GM18861 (cell line): ENCODE measurements at regions not wholly inside any gene's neighbourhood (a gene's known extent, or its start where the extent isn't known, plus 50 kb on each side); places are given as distances from the start of the nearest gene placed in this dataset.

Experiments used
- ATAC-seq: cut with Tn5 transposase; IDR thresholded peaks from one replicate; pipeline ENCODE4 v1.9.1; 2021; ENCODE audit not compliant: unreplicated experiment

- ATAC-seq, result no peak
These were observed 1327.7 kb downstream of the EFNB2 start for GRCh38 chr13:105207572-105208293.

GRCh38 chr13:105202354-105202753 is 1333.1 kb downstream of the EFNB2 start:
- ATAC-seq, result no peak

GRCh38 chr13:105201351-105201750 is 1334.1 kb downstream of the EFNB2 start:
- ATAC-seq, result no peak

GRCh38 chr13:105200181-105200580 is 1335.3 kb downstream of the EFNB2 start:
- no peak for ATAC-seq

DNA sequence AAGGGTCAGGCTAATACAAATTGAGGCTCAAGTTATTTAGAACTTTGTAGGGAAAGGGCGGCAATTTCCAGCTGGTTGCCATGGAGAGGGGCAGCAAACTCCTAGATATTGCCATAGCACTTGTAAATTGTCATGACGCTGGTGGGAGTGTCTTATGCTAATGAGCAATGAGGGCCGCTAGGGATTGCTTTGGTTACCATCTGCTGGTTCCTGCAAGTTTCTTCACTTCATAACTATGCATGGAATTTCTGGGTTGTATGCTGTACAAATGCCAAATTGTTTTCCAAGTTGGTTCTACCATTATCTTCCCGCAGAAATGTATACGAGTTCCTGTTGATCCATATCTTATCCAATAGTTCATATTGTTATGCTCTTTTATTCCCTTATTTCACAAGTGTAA is 1339.4 kb downstream of the EFNB2 start:
- no peak for ATAC-seq

- ATAC-seq, result no peak
These were observed 1342.4 kb downstream of the EFNB2 start for GRCh38 chr13:105193026-105193425.

DNA sequence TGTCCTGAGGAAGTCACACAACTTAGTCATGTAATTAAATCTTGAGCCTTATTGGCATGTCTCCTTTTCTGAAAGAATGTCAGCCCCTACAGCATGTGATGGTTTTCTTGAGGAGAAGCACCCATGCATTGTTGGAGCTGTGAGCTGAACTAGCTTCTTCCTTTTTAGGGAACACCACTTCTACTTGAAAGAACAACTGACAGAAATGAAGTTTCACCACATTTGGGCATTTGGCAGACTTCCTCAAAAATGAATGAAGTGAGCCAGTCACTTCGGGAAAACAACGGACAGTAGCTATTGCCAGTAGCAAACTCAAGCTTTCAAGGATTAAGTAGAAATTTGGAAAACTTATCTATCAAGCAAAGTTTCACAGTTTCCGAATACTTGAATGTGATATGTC is 1351.3 kb downstream of the EFNB2 start:
- no peak for ATAC-seq

GRCh38 chr13:105177265-105177900 is 1358.1 kb downstream of the EFNB2 start:
- no peak for ATAC-seq

DNA sequence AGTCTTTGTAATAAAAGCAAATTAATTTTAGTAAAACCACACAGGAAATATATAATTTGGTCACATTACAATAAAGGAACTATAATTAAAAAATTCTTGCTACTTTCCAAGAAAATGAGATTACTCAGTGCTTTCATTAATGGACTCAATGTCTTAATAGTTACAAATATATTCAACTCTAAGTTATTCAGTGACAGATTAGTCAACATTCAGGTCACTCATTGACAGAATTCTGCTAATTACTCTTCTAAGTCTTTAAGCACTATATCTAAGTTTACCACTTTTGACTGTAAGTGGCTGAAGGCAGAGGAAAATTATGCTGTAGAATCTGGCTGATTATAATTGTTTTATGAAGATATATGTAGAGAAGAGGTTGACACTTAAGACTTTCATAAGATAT is 1365.0 kb downstream of the EFNB2 start:
- ATAC-seq, result peak; percentile 63

DNA sequence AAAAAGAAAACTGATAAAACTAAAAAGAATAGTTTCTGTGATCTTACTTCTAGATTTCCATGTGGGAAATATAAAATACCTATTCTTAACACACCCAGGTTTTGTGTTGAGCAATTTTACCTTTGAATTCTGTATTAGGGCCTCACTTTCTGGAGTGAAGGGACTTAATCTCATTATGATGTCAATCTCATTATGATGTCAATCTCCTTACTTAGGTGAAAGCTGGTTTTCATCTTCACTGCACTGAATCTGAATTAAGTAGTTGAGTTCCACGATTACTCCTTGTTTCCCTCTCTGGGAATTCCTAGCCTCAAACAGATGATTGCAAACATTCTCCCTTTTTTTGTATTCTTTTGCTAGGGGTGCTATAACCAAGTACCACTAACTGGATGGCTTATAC is 1367.2 kb downstream of the EFNB2 start:
- no peak for ATAC-seq

DNA sequence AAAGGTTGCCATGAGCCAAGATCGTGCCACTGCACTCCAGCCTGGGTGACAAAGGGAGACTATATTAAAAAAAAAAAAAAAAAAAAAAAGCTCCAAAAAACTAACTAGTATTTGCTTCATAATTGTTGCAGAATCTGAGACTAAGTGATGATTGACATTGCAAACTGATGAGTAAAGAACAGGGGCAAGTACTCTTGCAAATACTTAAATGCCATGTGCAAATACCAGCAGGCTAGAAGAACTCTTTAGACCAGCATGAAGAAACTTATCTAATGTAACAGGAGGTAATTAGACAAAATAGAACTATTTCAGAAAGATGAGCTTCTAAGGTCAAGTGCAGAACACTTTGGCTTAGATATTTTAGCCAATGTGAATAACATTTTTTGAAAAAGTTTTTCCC is 1368.1 kb downstream of the EFNB2 start:
- ATAC-seq, result no peak

GRCh38 chr13:105165449-105166125 is 1369.9 kb downstream of the EFNB2 start:
- ATAC-seq, result no peak

DNA sequence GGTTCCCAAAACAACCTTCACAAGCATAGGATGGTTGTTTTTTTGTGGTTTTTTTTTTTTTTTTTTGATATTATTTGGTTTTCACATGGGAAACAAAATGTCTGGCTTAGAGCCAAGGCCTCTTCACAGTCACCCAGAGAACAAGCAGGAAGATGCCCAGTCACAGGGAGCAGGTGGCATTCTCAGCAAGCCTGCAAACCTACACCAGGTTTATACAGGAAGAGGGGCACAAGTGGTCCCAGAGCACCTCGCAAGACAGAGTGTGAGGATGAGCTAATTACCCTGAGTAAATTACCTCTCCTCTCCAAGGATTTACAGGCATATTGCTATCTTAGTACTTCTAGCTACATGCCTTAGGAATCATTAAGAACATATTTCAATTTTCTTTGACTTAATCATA is 1375.6 kb downstream of the EFNB2 start:
- ATAC-seq, result no peak

DNA sequence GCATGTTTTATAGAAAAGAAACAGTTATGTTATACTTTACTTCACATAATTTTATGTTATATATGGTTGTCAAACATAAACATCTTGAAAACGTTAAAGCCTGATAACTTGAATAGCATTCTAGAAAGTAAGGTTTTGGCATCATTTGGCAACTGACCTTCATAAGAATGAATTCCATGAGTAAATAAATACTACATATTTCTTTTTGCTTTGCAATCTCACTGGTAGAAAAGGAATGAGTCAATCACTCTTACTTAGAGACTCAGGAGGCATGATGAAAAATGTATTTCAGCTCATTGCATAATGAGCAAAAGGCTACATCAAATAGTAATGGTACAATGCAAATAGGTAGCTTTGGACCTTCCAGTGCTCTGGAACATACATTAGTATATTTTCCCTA is 1381.9 kb downstream of the EFNB2 start:
- no peak for ATAC-seq

DNA sequence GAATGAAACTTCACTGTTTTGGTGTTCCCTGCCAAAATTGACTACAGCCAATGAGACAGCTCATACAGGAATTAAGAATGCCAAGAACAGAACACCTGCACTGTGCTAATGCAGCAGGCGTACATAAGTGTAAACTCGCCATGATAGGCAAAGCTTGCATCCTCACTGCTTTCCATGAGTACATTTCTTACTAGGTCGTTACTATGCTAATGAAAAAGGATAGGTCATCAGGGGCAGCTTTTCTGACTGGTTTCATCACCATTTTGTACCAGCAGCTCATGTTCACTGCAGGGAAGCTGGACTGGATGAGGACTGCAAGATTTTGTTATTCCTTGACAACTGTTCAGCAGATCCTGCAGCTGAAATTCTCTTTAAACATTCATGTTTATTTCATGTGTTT is 1383.8 kb downstream of the EFNB2 start:
- ATAC-seq, result no peak

- no peak for ATAC-seq
These were observed 1388.0 kb downstream of the EFNB2 start for GRCh38 chr13:105147461-105147860.

- ATAC-seq, result no peak
These were observed 1390.5 kb downstream of the EFNB2 start for GRCh38 chr13:105144936-105145335.

DNA sequence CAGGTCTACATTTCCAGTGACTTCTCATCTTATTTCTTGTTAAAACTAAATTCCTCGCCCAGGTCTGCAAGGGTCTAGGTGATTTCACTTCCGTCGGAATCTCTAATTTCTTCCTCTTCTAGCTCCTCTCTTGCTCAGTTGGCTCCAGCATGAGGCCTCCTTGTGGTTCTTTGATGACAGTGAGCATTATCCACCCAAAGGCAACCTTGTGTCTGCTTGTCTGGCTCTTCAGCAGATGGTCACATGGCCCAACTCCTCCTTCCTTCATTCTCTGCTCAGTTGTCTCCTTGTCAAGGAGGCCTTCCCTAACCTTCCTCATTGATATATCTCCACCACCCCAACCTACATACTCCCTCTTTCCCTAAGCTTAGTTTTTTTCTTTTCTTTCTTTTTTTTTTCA is 1391.4 kb downstream of the EFNB2 start:
- ATAC-seq, result no peak

DNA sequence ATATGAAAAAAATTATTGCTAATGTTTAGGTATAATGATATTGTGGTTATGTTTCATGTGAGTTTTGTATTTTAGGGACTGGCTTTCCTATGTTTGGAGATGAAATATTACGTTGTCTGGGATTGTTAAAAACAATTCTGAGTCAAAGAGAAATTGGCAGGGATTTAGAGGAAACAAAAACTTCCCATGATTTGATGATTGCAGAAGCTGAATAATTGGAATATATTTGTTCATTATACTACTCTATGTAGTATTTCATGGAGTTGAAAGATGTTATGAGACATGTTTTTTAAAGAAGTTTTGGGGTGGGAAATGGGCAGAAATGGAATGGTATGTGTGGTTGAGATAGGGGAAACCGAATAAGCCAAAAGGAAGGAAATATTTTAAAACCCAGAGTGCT is 1392.9 kb downstream of the EFNB2 start:
- ATAC-seq, result no peak

DNA sequence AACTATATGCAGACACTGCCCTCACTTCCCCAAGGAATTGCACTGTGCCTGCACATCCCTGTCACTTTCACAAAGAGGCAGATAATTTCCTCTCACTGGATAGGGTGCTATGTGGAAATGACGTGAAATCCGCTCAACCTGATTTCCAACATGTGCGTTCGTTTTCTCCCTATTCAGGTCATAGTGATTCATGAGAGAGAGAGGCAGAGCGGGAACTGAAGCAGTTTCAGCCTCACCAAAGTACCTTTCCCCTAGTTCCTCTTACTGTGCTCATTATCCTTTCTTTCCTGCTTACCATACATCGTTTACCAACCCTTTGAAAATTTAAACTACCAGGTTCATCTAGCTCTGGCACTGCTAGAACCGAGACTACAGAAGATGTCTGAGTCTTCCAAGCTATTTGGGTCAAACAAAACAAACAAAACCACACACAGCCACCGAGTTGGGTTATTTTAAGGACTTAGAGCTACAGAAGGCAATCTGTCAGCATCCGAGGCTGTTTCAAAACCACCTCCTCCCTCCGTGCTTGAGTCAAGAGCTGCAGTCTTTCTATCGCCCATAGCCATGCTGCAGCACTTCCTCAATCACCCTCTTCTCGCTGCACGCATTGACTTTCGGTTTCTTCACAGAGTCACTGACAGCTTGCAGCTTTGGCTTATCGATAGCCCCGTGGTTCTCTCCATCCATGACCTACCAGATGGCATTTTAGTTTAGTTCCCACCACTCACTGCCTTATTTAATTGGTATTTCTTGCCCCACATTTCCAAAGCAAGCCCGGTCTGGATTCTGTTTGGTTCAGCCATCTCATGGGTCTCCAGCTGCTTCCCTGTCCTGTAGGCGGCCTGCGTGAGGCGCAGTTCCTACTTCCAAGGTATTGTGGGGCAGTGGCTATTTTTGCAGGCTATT is 1395.8 kb downstream of the EFNB2 start:
- ATAC-seq, result peak; percentile 97

- peak; percentile 0 for ATAC-seq
These were observed 1396.4 kb downstream of the EFNB2 start for GRCh38 chr13:105139048-105139379.
